Keratinocyte (primary cell): ENCODE measurements at regions not wholly inside any gene's neighbourhood (a gene's known extent, or its start where the extent isn't known, plus 50 kb on each side); places are given as distances from the start of the nearest gene placed in this dataset.

ENCODE experiments used
- DNase-seq: peaks from one replicate; pipeline ENCODE4 v3.0.0-alpha.2; 2011; ENCODE audit warnings: low read depth, missing footprints, low spot score
- FAIRE-seq: peaks from 2 replicates; lab custom pipeline; 2011; peaks lifted over from hg19 to GRCh38; lab: Jason Lieb, UNC
- H2AFZ ChIP-seq: 2 replicates; pipeline ENCODE4 v1.6.0; 2012; ENCODE audit warnings: low read length, control low read depth, inconsistent platforms; ENCODE audit not compliant: control insufficient read depth
- H3K27ac ChIP-seq: 2 replicates; pipeline ENCODE4 v1.5.1; 2011; ENCODE audit warnings: low read length; ENCODE audit not compliant: control insufficient read depth, insufficient read depth
- H3K27me3 ChIP-seq: 3 replicates; pipeline ENCODE4 v1.6.0; 2011; ENCODE audit warnings: low read length; ENCODE audit not compliant: control insufficient read depth, insufficient read depth; ENCODE audit errors: extremely low read depth
- H3K36me3 ChIP-seq, 2 experiments: 2 replicates in 1 of 2; 3 replicates in 1 of 2; pipeline ENCODE4 v1.5.1; 2011; ENCODE audit warnings: low read length in 2 of 2, mild to moderate bottlenecking in 1 of 2; ENCODE audit not compliant: control insufficient read depth in 2 of 2, insufficient read depth in 2 of 2; ENCODE audit errors: extremely low read depth in 1 of 2
- H3K4me1 ChIP-seq: 3 replicates; pipeline ENCODE4 v1.5.1; 2011; ENCODE audit warnings: low read length; ENCODE audit not compliant: control insufficient read depth, insufficient read depth; ENCODE audit errors: extremely low read depth
- H3K4me2 ChIP-seq: 3 replicates; pipeline ENCODE4 v1.6.0; 2011; ENCODE audit warnings: low read depth, low read length; ENCODE audit not compliant: control insufficient read depth, insufficient read depth; ENCODE audit errors: extremely low read depth
- H3K4me3 ChIP-seq, 3 experiments: fragments of 200-600 bp in 1 of 3; sonication (generic) in 1 of 3; 2 replicates in 2 of 3; 3 replicates in 1 of 3; pipeline ENCODE4 v1.5.1; 2011 to 2016; ENCODE audit warnings: low read length in 3 of 3, mild to moderate bottlenecking in 3 of 3, control low read depth in 2 of 3, inconsistent platforms in 1 of 3, low read depth in 1 of 3, mixed read lengths in 1 of 3, mixed run types in 1 of 3, moderate library complexity in 1 of 3; ENCODE audit not compliant: control insufficient read depth in 2 of 3, insufficient read depth in 2 of 3; ENCODE audit errors: extremely low read depth in 1 of 3
- H3K79me2 ChIP-seq: 2 replicates; pipeline ENCODE4 v1.6.0; 2012; ENCODE audit warnings: low read length; ENCODE audit not compliant: control insufficient read depth, insufficient read depth
- H3K9ac ChIP-seq: 3 replicates; pipeline ENCODE4 v1.6.0; 2011; ENCODE audit warnings: low read length; ENCODE audit not compliant: control insufficient read depth, insufficient read depth; ENCODE audit errors: extremely low read depth
- H3K9me1 ChIP-seq: 3 replicates; pipeline ENCODE4 v1.6.0; 2011; ENCODE audit warnings: low read length; ENCODE audit not compliant: control insufficient read depth, insufficient read depth; ENCODE audit errors: extremely low read depth
- H3K9me3 ChIP-seq: 2 replicates; pipeline ENCODE4 v1.5.1; 2012; ENCODE audit warnings: low read depth, low read length; ENCODE audit not compliant: control insufficient read depth
- H4K20me1 ChIP-seq: 3 replicates; pipeline ENCODE4 v1.6.0; 2011; ENCODE audit warnings: low read length; ENCODE audit not compliant: control insufficient read depth, insufficient read depth; ENCODE audit errors: extremely low read depth
- CTCF ChIP-seq, 3 experiments: IDR thresholded peaks in 1 of 3; conservative IDR thresholded peaks in 1 of 3; optimal IDR thresholded peaks in 1 of 3; 2 replicates in 2 of 3; 3 replicates in 1 of 3; pipeline versions ENCODE3 to v1.5.1; 2011; ENCODE audit warnings: low read length in 3 of 3, mild to moderate bottlenecking in 3 of 3, moderate library complexity in 2 of 3, control low read depth in 1 of 3, inconsistent platforms in 1 of 3; ENCODE audit not compliant: insufficient read depth in 2 of 3; ENCODE audit errors: extremely low read depth in 1 of 3
- EZH2 ChIP-seq: IDR thresholded peaks from one replicate; pipeline ENCODE4 v1.6.1; 2012; ENCODE audit warnings: inconsistent platforms, mild to moderate bottlenecking, low read length, moderate library complexity
- dilution Hi-C: fragments of 300-500 bp; cut with MboI; formaldehyde crosslinking; loops from one replicate; pipeline ENCODE4 v1.7.0; 2020; ENCODE audit warnings: low sequenced_read_pairs; ENCODE audit not compliant: extremely low pct_ligation_motif_present

GRCh38 chr3:99468918-99469317 lies 169.5 kb upstream of the COL8A1 start:
- Histone ChIP-seq H3K4me1 (no peaks in the 10 kb centered on the region), H3K79me2 (no peaks in the 10 kb centered on the region), H3K9me1 (no peaks in the 10 kb centered on the region), H4K20me1 (no peaks in the 10 kb centered on the region), H3K4me3 (no peak overlapping the region), H3K36me3 (no peaks in the 10 kb centered on the region), H3K27me3 (no peaks in the 10 kb centered on the region), H3K4me2 (no peak overlapping the region), H3K9me3 (no peaks in the 10 kb centered on the region), H2AFZ (no peak overlapping the region), H3K9ac (no peak overlapping the region), H3K27ac (no peak overlapping the region)
- DNase-seq (no peak), FAIRE-seq (no peak)
- dilution Hi-C loops = no loop called here
- no peak for TF ChIP-seq CTCF (optimal IDR thresholded peaks at IDR 0.05 in 1 of 3, IDR thresholded peaks at IDR 0.05 in 1 of 3, conservative IDR thresholded peaks at IDR 0.05 in 1 of 3; ENCODE audit: extremely low read depth in 1 of 3, insufficient read depth in 2 of 3, low read length in 3 of 3)
- no peak for TF ChIP-seq EZH2

GRCh38 chr3:99467420-99467819 lies 171.0 kb upstream of the COL8A1 start:
- H3K9me1 ChIP-seq = no peaks in the 10 kb centered on the region
- H2AFZ ChIP-seq = no peak overlapping the region
- H3K9ac ChIP-seq = no peak overlapping the region
- no peak overlapping the region for H3K27ac ChIP-seq
- DNase-seq (no peak), FAIRE-seq (no peak)
- H3K9me3 ChIP-seq = no peaks in the 10 kb centered on the region
- no peak overlapping the region for H3K4me2 ChIP-seq
- H4K20me1 ChIP-seq = no peaks in the 10 kb centered on the region
- no peak for TF ChIP-seq CTCF (optimal IDR thresholded peaks at IDR 0.05 in 1 of 3, IDR thresholded peaks at IDR 0.05 in 1 of 3, conservative IDR thresholded peaks at IDR 0.05 in 1 of 3; ENCODE audit: extremely low read depth in 1 of 3, insufficient read depth in 2 of 3, low read length in 3 of 3)
- TF ChIP-seq EZH2 = no peak
- H3K4me3 ChIP-seq = no peak overlapping the region
- H3K36me3 ChIP-seq = no peaks in the 10 kb centered on the region
- no peaks in the 10 kb centered on the region for H3K4me1 ChIP-seq
- dilution Hi-C loops = no loop called here
- H3K27me3 ChIP-seq = no peaks in the 10 kb centered on the region
- H3K79me2 ChIP-seq = no peaks in the 10 kb centered on the region
